CD8-positive, alpha-beta memory T cell (primary cell): ENCODE measurements at regions not wholly inside any gene's neighbourhood (a gene's known extent, or its start where the extent isn't known, plus 50 kb on each side); places are given as distances from the start of the nearest gene placed in this dataset.
"Not testable (repeated sequence)": the region's sequence is repeated elsewhere in the genome, so short reads cannot be mapped to it uniquely, and the experiment has no call there.

Experiments
- CTCF ChIA-PET: fragments of 350-600 bp; sonication (Branson Sonifier 250); formaldehyde crosslinking; loops from one replicate; lab custom pipeline; 2021; ENCODE audit warnings: antibody characterized with exemption; lab: Charles Lee
- POLR2A ChIA-PET: fragments of 350-600 bp; sonication (Branson Sonifier 250); formaldehyde crosslinking; loops from one replicate; lab custom pipeline; 2021; ENCODE audit warnings: antibody characterized with exemption; lab: Charles Lee
- DNase-seq, 5 donors: peaks; one replicate each; pipeline versions ENCODE4 v3.0.0 to v3.0.0-alpha.2; 2020 to 2022; ENCODE audit warnings: mixed read lengths in 1 of 5
- H3K27ac ChIP-seq: one replicate; pipeline ENCODE4 v1.7.0; 2013; ENCODE audit warnings: low read depth, mild to moderate bottlenecking, low read length, moderate library complexity
- H3K27me3 ChIP-seq: 2 replicates; pipeline ENCODE4 v1.7.0; 2013; ENCODE audit warnings: low read length, mild to moderate bottlenecking; ENCODE audit not compliant: insufficient read depth, poor library complexity, severe bottlenecking
- H3K36me3 ChIP-seq: 2 replicates; pipeline ENCODE4 v1.7.0; 2013; ENCODE audit warnings: mild to moderate bottlenecking, low read length, moderate library complexity; ENCODE audit not compliant: insufficient read depth
- H3K4me1 ChIP-seq: 2 replicates; pipeline ENCODE4 v1.7.0; 2013; ENCODE audit warnings: mild to moderate bottlenecking, low read length, moderate library complexity; ENCODE audit not compliant: insufficient read depth
- H3K4me3 ChIP-seq: 2 replicates; pipeline ENCODE4 v1.7.0; 2013; ENCODE audit warnings: mild to moderate bottlenecking, low read length
- H3K9me3 ChIP-seq: 2 replicates; pipeline ENCODE4 v1.7.0; 2013; ENCODE audit warnings: mild to moderate bottlenecking, low read length
- H3K27ac Mint-ChIP-seq, 8 donors: one replicate each; pipeline ENCODE4 v1.8.0; 2020 to 2021; ENCODE audit warnings: mixed read lengths in 8 of 8, mild to moderate bottlenecking in 6 of 8, inconsistent platforms in 3 of 8, moderate library complexity in 3 of 8
- H3K27me3 Mint-ChIP-seq, 2 donors: one replicate each; pipeline ENCODE4 v1.8.0; 2020 to 2021; ENCODE audit warnings: mixed read lengths in 2 of 2, mild to moderate bottlenecking in 1 of 2, moderate library complexity in 1 of 2
- H3K36me3 Mint-ChIP-seq, 3 donors: one replicate each; pipeline ENCODE4 v1.8.0; 2020 to 2021; ENCODE audit warnings: mixed read lengths in 3 of 3, inconsistent platforms in 1 of 3, mild to moderate bottlenecking in 1 of 3
- H3K4me1 Mint-ChIP-seq, 3 donors: one replicate each; pipeline ENCODE4 v1.8.0; 2020 to 2021; ENCODE audit warnings: mixed read lengths in 3 of 3, inconsistent platforms in 1 of 3, mild to moderate bottlenecking in 1 of 3
- H3K4me3 Mint-ChIP-seq, 7 donors: one replicate each; pipeline ENCODE4 v1.8.0; 2020 to 2021; ENCODE audit warnings: mixed read lengths in 7 of 7, mild to moderate bottlenecking in 6 of 7, moderate library complexity in 4 of 7, inconsistent platforms in 2 of 7
- H3K9me3 Mint-ChIP-seq, 5 donors: one replicate each; pipeline ENCODE4 v1.8.0; 2020 to 2022; ENCODE audit warnings: mixed read lengths in 5 of 5, mild to moderate bottlenecking in 3 of 5, moderate library complexity in 2 of 5, inconsistent platforms in 1 of 5

DNA sequence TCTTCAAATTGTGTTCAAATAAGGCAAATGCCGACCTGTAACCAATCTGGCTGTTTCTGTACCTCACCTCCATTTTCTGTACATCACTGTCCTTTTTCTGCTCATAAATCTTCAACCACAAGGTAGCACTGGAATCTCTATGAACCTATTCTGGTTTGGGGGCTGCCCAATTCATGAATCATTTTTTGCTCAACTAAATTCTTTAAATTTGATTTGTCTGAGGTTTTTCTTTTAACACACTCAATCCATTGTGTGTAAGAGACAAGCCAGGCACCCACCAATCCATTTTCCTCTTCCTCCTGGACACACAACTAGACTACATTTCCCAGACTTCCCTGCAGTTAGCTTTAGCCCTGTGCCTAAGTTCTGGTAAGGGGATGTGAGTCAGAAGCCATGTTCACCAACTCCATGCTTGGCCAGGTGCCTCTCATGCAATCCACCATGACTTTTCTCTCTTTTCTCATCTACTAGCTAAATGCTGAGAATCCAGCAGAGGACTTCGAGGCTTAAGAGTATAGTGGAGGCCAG is 193.2 kb upstream of the KLF3 start:
- DNase-seq: no peak
- Histone ChIP-seq H3K4me3 (no peak overlapping the region), H3K27me3 (no peaks in the 10 kb centered on the region), H3K36me3 (no peaks in the 10 kb centered on the region), H3K27ac (no peak overlapping the region), H3K9me3 (no peaks in the 10 kb centered on the region), H3K4me1 (no peaks in the 10 kb centered on the region)
- no peak overlapping the region for H3K4me3 Mint-ChIP-seq
- peaks cover 0 to 2% of the 10 kb centered on the region in 2 donors for H3K27me3 Mint-ChIP-seq
- peak overlapping the region in 1 of 8 donors; percentile 63 for H3K27ac Mint-ChIP-seq
- peaks cover 6 to 12% (median 9%) of the 10 kb centered on the region in 5 donors for H3K9me3 Mint-ChIP-seq
- ChIA-PET POLR2A (no interaction called here), CTCF (interaction anchor here (1.2 kb wide), 1 partner anchor 12 kb away, joined by 4 read pairs; no protein-coding TSS in a partner anchor)
- peaks cover 0 to 21% (median 7%) of the 10 kb centered on the region in 3 donors for H3K36me3 Mint-ChIP-seq
- peaks cover 0 to 2% (median 0%) of the 10 kb centered on the region in 3 donors for H3K4me1 Mint-ChIP-seq

DNA sequence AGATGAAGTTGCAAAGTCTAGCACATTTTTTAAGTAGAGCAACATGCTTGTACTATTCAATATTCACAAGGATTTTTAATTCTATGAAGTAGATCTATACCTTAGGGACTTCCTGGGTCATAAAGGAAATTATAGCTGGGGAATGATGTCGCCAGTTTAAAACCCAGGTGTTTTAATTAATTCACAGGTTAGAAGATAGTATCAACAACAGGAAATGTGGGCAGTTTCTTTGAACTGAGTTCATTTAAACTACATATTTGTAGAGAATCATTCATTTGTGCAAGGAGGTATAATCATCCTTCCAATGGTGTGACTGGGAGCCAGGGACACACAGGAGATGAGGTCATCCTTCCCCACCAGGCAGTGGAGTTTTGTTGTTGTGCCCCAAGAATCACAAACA is 181.3 kb upstream of the KLF3 start:
- no peaks in the 10 kb centered on the region for H3K27me3 ChIP-seq
- H3K4me3 ChIP-seq: no peak overlapping the region
- Mint-ChIP-seq H3K4me3 (peak overlapping the region in 5 of 7 donors; percentile 2 to 78 (median 33)), H3K27ac (peak overlapping the region in 4 of 8 donors; percentile 4 to 59 (median 14)), H3K36me3 (peaks cover 0 to 5% (median 0%) of the 10 kb centered on the region in 3 donors), H3K9me3 (peaks cover 0 to 3% (median 3%) of the 10 kb centered on the region in 5 donors), H3K27me3 (peaks cover 0 to 1% of the 10 kb centered on the region in 2 donors), H3K4me1 (peaks cover 13 to 25% (median 21%) of the 10 kb centered on the region in 3 donors)
- CTCF ChIA-PET: interaction anchor here (0.9 kb wide), 1 partner anchor 13 kb away, joined by 4 read pairs; no protein-coding TSS in a partner anchor
- peaks cover 7% of the 10 kb centered on the region for H3K4me1 ChIP-seq
- no peaks in the 10 kb centered on the region for H3K9me3 ChIP-seq
- DNase-seq: peak in 2 of 5 donors; percentile 11 to 20
- no peaks in the 10 kb centered on the region for H3K36me3 ChIP-seq
- no peak overlapping the region for H3K27ac ChIP-seq
- POLR2A ChIA-PET: no interaction called here

DNA sequence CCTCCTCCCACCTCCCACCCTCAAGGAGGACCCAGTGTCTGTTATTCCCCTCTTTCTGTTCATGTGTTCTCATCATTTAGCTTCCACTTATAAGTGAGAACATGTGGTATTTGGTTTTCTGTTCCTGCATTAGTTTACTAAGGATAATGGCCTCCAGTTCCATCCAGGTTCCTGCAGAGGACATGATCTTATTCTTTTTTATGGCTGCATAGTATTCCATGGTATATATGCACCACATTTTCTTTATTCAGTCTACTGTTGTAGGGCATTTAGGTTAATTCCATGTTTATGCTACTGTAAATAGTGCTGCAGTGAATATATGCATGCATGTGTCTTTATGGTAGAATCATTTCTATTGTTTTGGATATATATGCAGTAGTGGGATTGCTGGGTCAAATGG is 180.4 kb upstream of the KLF3 start:
- H3K4me3 ChIP-seq, POLR2A ChIA-PET, H3K36me3 ChIP-seq, H3K27ac ChIP-seq, DNase-seq, H3K27ac Mint-ChIP-seq, H3K36me3 Mint-ChIP-seq, H3K4me1 ChIP-seq, H3K9me3 Mint-ChIP-seq, H3K27me3 Mint-ChIP-seq, H3K9me3 ChIP-seq, H3K27me3 ChIP-seq, CTCF ChIA-PET: not testable (repeated sequence)
- H3K4me1 Mint-ChIP-seq: peaks cover 13 to 25% (median 21%) of the 10 kb centered on the region in 3 donors
- H3K4me3 Mint-ChIP-seq: peak overlapping the region in 1 of 7 donors; percentile 33

GRCh38 chr4:38489011-38489861 is 174.8 kb upstream of the KLF3 start:
- peak overlapping the region in 6 of 7 donors; percentile 15 to 69 (median 52) for H3K4me3 Mint-ChIP-seq
- H3K27ac Mint-ChIP-seq: peak overlapping the region in 7 of 8 donors; percentile 54 to 93 (median 89)
- DNase-seq: no peak
- H3K36me3 Mint-ChIP-seq: no peaks in the 10 kb centered on the region
- Histone ChIP-seq H3K27me3 (no peaks in the 10 kb centered on the region), H3K27ac (no peak overlapping the region), H3K4me3 (peak overlapping the region; percentile 30), H3K36me3 (no peaks in the 10 kb centered on the region), H3K9me3 (no peaks in the 10 kb centered on the region), H3K4me1 (peaks cover 40% of the 10 kb centered on the region)
- CTCF ChIA-PET: interaction anchor here (1.2 to 1.6 kb wide), 2 partner anchors 10 to 170 kb away, joined by 3 to 4 read pairs; no protein-coding TSS in a partner anchor
- POLR2A ChIA-PET: interaction anchor here (0.7 kb wide), 1 partner anchor 98 kb away, joined by 3 read pairs; no protein-coding TSS in a partner anchor
- H3K9me3 Mint-ChIP-seq: no peaks in the 10 kb centered on the region
- peaks cover 35 to 51% (median 40%) of the 10 kb centered on the region in 3 donors for H3K4me1 Mint-ChIP-seq
- no peaks in the 10 kb centered on the region for H3K27me3 Mint-ChIP-seq

- Histone ChIP-seq H3K9me3 (no peaks in the 10 kb centered on the region), H3K4me3 (peak overlapping the region; percentile 30), H3K27ac (no peak overlapping the region), H3K27me3 (no peaks in the 10 kb centered on the region), H3K36me3 (no peaks in the 10 kb centered on the region), H3K4me1 (peaks cover 40% of the 10 kb centered on the region)
- Mint-ChIP-seq H3K27me3 (no peaks in the 10 kb centered on the region), H3K9me3 (no peaks in the 10 kb centered on the region), H3K4me3 (peak overlapping the region in 5 of 7 donors; percentile 39 to 69 (median 48)), H3K4me1 (peaks cover 35 to 49% (median 40%) of the 10 kb centered on the region in 3 donors), H3K36me3 (no peaks in the 10 kb centered on the region), H3K27ac (peak overlapping the region; percentile 11 to 93 (median 89))
- CTCF ChIA-PET: interaction anchor here (1.6 kb wide), 1 partner anchor 171 kb away, joined by 4 read pairs; no protein-coding TSS in a partner anchor
- POLR2A ChIA-PET: no interaction called here
- peak in 2 of 5 donors; percentile 11 to 44 for DNase-seq
These were observed 173.9 kb upstream of the KLF3 start for GRCh38 chr4:38489924-38490639.

DNA sequence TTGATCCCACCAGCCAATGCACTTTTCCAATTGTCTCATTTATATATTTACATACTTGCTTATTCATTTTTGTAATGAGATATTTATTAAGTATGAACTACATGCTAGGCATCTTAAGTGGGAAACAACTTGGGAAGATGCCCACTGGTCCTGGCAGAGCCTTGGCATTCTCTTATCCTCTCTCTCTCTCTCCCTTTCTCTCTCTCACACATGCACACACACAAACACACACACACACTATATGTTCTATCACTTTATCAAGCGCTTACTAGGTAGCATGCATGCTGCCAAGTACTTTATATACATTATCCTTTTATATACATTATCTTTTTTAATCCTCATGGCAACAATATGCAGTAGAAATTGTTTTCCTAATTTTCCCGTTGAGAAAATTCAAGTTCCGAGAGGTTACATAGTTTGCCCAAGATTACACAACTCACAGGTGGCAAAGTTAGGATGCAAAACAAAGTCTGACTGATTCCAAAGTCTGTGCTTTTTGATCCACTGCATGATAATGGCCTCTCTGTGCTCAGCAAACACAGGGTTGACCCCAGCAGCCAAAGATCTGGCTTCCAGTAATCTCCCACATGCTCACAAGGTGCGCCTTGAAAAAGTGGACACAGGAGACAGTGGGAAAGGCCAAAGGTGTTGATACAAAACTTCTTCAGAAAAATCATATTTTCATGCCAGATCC is 173.1 kb upstream of the KLF3 start:
- peak overlapping the region in 4 of 7 donors; percentile 0 to 69 (median 52) for H3K4me3 Mint-ChIP-seq
- no peaks in the 10 kb centered on the region for H3K36me3 ChIP-seq
- ChIA-PET CTCF (no interaction called here), POLR2A (no interaction called here)
- peak overlapping the region in 4 of 8 donors; percentile 13 to 91 (median 89) for H3K27ac Mint-ChIP-seq
- no peaks in the 10 kb centered on the region for H3K9me3 ChIP-seq
- no peak overlapping the region for H3K27ac ChIP-seq
- no peaks in the 10 kb centered on the region for H3K9me3 Mint-ChIP-seq
- H3K4me3 ChIP-seq: no peak overlapping the region
- H3K27me3 Mint-ChIP-seq: no peaks in the 10 kb centered on the region
- no peaks in the 10 kb centered on the region for H3K36me3 Mint-ChIP-seq
- H3K4me1 Mint-ChIP-seq: peaks cover 35 to 49% (median 40%) of the 10 kb centered on the region in 3 donors
- no peak for DNase-seq
- H3K27me3 ChIP-seq: no peaks in the 10 kb centered on the region
- H3K4me1 ChIP-seq: peaks cover 40% of the 10 kb centered on the region

GRCh38 chr4:38491854-38492478 is 172.0 kb upstream of the KLF3 start:
- Histone ChIP-seq H3K4me1 (peaks cover 40% of the 10 kb centered on the region), H3K36me3 (no peaks in the 10 kb centered on the region), H3K27ac (no peak overlapping the region), H3K27me3 (no peaks in the 10 kb centered on the region), H3K9me3 (no peaks in the 10 kb centered on the region), H3K4me3 (no peak overlapping the region)
- H3K27ac Mint-ChIP-seq: peak overlapping the region in 3 of 8 donors; percentile 3 to 48 (median 40)
- no peak for DNase-seq
- ChIA-PET POLR2A (no interaction called here), CTCF (interaction anchor here (1.2 kb wide), 1 partner anchor 183 kb away, joined by 3 read pairs; no protein-coding TSS in a partner anchor)
- H3K4me1 Mint-ChIP-seq: peaks cover 35 to 49% (median 43%) of the 10 kb centered on the region in 3 donors
- H3K36me3 Mint-ChIP-seq: no peaks in the 10 kb centered on the region
- H3K4me3 Mint-ChIP-seq: peak overlapping the region in 4 of 7 donors; percentile 13 to 72 (median 23)
- H3K9me3 Mint-ChIP-seq: no peaks in the 10 kb centered on the region
- no peaks in the 10 kb centered on the region for H3K27me3 Mint-ChIP-seq
